ENCODE measurements at regions not wholly inside any gene's neighbourhood (a gene's known extent, or its start where the extent isn't known, plus 50 kb on each side); places are given as distances from the start of the nearest gene placed in this dataset.

GRCh38 chr21:40901691-40902090 is 54.7 kb upstream of the DSCAM start:
- no peak for DNase-seq

GRCh38 chr21:40902299-40902698 is 55.3 kb upstream of the DSCAM start:
- DNase-seq, result no peak

- no peak for DNase-seq
These were observed 56.0 kb upstream of the DSCAM start for GRCh38 chr21:40902993-40903392.

- DNase-seq, result no peak
These were observed 58.3 kb upstream of the DSCAM start for GRCh38 chr21:40905251-40905650.

GRCh38 chr21:40912375-40912774 is 65.4 kb upstream of the DSCAM start:
- DNase-seq, result no peak

GRCh38 chr21:40915114-40915513 is 68.2 kb upstream of the DSCAM start:
- DNase-seq, result no peak

GRCh38 chr21:40923407-40923806 is 76.4 kb upstream of the DSCAM start:
- no peak for DNase-seq

- DNase-seq, result no peak
These were observed 76.9 kb upstream of the DSCAM start for GRCh38 chr21:40923901-40924300.

- DNase-seq, result no peak
These were observed 77.7 kb upstream of the DSCAM start for GRCh38 chr21:40924641-40925040.

- DNase-seq, result no peak
These were observed 79.3 kb upstream of the DSCAM start for GRCh38 chr21:40926238-40926637.

GRCh38 chr21:40929833-40930232 is 82.9 kb upstream of the DSCAM start:
- DNase-seq, result no peak

GRCh38 chr21:40931197-40931596 is 84.2 kb upstream of the DSCAM start:
- no peak for DNase-seq

GRCh38 chr21:40936178-40936577 is 89.2 kb upstream of the DSCAM start:
- DNase-seq, result no peak

- DNase-seq, result no peak
These were observed 89.9 kb upstream of the DSCAM start for GRCh38 chr21:40936771-40937261.

GRCh38 chr21:40938078-40938477 is 91.1 kb upstream of the DSCAM start:
- DNase-seq, result no peak

- DNase-seq, result no peak
These were observed 91.7 kb upstream of the DSCAM start for GRCh38 chr21:40938611-40939010.

GRCh38 chr21:40947713-40948112 is 100.8 kb upstream of the DSCAM start:
- DNase-seq, result no peak

GRCh38 chr21:40950970-40951369 is 104.0 kb upstream of the DSCAM start:
- no peak for DNase-seq

- no peak for DNase-seq
These were observed 105.8 kb upstream of the DSCAM start for GRCh38 chr21:40952551-40953323.

- no peak for DNase-seq
These were observed 117.7 kb upstream of the DSCAM start for GRCh38 chr21:40964691-40965090.

GRCh38 chr21:40967771-40968170 is 120.8 kb upstream of the DSCAM start:
- no peak for DNase-seq

- no peak for DNase-seq
These were observed 125.2 kb upstream of the DSCAM start for GRCh38 chr21:40972151-40972550.

- no peak for DNase-seq
These were observed 129.5 kb upstream of the DSCAM start for GRCh38 chr21:40976198-40977109.

- no peak for DNase-seq
These were observed 138.4 kb upstream of the DSCAM start for GRCh38 chr21:40985370-40985769.

All from activated effector memory CD4-positive, alpha-beta T cell treated with Interleukin-2 at 50 U/mL for 16 hours (primary cell).